ENCODE measurements at regions not wholly inside any gene's neighbourhood (a gene's known extent, or its start where the extent isn't known, plus 50 kb on each side); places are given as distances from the start of the nearest gene placed in this dataset.

- ATAC-seq (no peak), FAIRE-seq (no peak), DNase-seq (ENCODE audit: low read depth in 1 of 2, low spot score in 1 of 2) (no peak)
- H3K9me3 ChIP-seq = no peaks in the 10 kb centered on the region
- H3K4me3 ChIP-seq = no peak overlapping the region
- H3K4me1 ChIP-seq = no peaks in the 10 kb centered on the region
- 19% methylated on average over 1 of the region's 1 CpG for WGBS (ENCODE audit: missing lambda C conversion rate)
- TF ChIP-seq USF2 (IDR thresholded peaks at IDR 0.05) (no peak), ZC3H11A (IDR thresholded peaks at IDR 0.05) (no peak), POLR2AphosphoS2 (conservative IDR thresholded peaks at IDR 0.05; ENCODE audit: low read length) (no peak), ZFP36 (IDR thresholded peaks at IDR 0.05; ENCODE audit: borderline replicate concordance, partially characterized antibody) (no peak), FOSB (CRISPR knock-in tag; IDR thresholded peaks at IDR 0.05) (no peak), HES2 (IDR thresholded peaks at IDR 0.05) (no peak), RCOR1 (IDR thresholded peaks at IDR 0.05; ENCODE audit: low read depth, low read length) (no peak), RFX5 (IDR thresholded peaks at IDR 0.05) (no peak), CBX8 (IDR thresholded peaks at IDR 0.05) (no peak), POLR2A (IDR thresholded peaks at IDR 0.05; ENCODE audit: low read length) (no peak), HOXB13 (CRISPR knock-in tag; IDR thresholded peaks at IDR 0.05; ENCODE audit: low read depth) (no peak), EHF (CRISPR knock-in tag; IDR thresholded peaks at IDR 0.05) (no peak)
- TF ChIP-seq, protein P1, sequence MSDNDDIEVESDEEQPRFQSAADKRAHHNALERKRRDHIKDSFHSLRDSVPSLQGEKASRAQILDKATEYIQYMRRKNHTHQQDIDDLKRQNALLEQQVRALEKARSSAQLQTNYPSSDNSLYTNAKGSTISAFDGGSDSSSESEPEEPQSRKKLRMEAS (IDR thresholded peaks at IDR 0.05) = no peak
- TF ChIP-seq, protein P2, sequence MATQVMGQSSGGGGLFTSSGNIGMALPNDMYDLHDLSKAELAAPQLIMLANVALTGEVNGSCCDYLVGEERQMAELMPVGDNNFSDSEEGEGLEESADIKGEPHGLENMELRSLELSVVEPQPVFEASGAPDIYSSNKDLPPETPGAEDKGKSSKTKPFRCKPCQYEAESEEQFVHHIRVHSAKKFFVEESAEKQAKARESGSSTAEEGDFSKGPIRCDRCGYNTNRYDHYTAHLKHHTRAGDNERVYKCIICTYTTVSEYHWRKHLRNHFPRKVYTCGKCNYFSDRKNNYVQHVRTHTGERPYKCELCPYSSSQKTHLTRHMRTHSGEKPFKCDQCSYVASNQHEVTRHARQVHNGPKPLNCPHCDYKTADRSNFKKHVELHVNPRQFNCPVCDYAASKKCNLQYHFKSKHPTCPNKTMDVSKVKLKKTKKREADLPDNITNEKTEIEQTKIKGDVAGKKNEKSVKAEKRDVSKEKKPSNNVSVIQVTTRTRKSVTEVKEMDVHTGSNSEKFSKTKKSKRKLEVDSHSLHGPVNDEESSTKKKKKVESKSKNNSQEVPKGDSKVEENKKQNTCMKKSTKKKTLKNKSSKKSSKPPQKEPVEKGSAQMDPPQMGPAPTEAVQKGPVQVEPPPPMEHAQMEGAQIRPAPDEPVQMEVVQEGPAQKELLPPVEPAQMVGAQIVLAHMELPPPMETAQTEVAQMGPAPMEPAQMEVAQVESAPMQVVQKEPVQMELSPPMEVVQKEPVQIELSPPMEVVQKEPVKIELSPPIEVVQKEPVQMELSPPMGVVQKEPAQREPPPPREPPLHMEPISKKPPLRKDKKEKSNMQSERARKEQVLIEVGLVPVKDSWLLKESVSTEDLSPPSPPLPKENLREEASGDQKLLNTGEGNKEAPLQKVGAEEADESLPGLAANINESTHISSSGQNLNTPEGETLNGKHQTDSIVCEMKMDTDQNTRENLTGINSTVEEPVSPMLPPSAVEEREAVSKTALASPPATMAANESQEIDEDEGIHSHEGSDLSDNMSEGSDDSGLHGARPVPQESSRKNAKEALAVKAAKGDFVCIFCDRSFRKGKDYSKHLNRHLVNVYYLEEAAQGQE (IDR thresholded peaks at IDR 0.05) = no peak
- H3K27ac ChIP-seq = no peak overlapping the region
- H3K4me2 ChIP-seq = no peak overlapping the region
- POLR2A ChIA-PET = no interaction called here
- CTCF ChIA-PET = no interaction called here
These were observed 1067.2 kb upstream of the ADGRB3 start for GRCh38 chr6:67567842-67568241.

DNA sequence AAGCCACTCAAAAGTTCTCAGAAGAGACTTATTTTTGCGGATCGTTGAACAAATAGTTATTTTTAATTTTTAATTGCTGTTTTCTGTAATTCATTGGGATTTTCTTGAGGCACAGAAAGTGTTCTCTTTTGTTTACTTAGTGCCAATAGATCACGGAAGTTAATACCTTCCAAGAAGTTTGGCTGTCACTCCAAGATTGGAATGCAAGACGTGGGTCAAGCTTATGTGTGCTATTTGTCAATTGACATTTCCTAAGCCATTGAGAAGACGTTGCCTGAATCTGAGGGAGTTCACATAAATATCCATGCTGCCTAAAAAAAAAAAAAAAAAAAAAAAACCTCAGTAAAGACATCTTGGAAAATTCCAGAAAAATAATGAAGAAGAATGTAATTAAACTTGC, 1071.4 kb upstream of the ADGRB3 start:
- 47% methylated on average over 5 of the region's 5 CpGs for WGBS (ENCODE audit: missing lambda C conversion rate)
- Histone ChIP-seq H3K27ac (no peak overlapping the region), H3K9me3 (no peaks in the 10 kb centered on the region), H3K4me2 (no peak overlapping the region), H3K4me1 (no peaks in the 10 kb centered on the region), H3K4me3 (no peak overlapping the region)
- ChIA-PET POLR2A (no interaction called here), CTCF (no interaction called here)
- TF ChIP-seq CBX2 (IDR thresholded peaks at IDR 0.05; ENCODE audit: borderline replicate concordance, low read depth) (no peak), USF2 (IDR thresholded peaks at IDR 0.05) (no peak), BCL3 (IDR thresholded peaks at IDR 0.05) (no peak), HES2 (IDR thresholded peaks at IDR 0.05) (no peak), CTCF (IDR thresholded peaks at IDR 0.05) (no peak), EP300 (IDR thresholded peaks at IDR 0.05) (no peak), NR3C1 (IDR thresholded peaks at IDR 0.05) (no peak), EHMT2 (IDR thresholded peaks at IDR 0.05; ENCODE audit: low read depth) (no peak), RAD21 (conservative IDR thresholded peaks at IDR 0.05 in 1 of 2, IDR thresholded peaks at IDR 0.05 in 1 of 2) (no peak), JUNB (IDR thresholded peaks at IDR 0.05) (no peak), FOSB (CRISPR knock-in tag; IDR thresholded peaks at IDR 0.05) (no peak), HOXA7 (CRISPR knock-in tag; IDR thresholded peaks at IDR 0.05) (no peak)
- ATAC-seq (no peak), FAIRE-seq (no peak), DNase-seq (ENCODE audit: low read depth in 1 of 2, low spot score in 1 of 2) (no peak)

Measured in A549 (cell line).